Fibroblast of mammary gland (primary cell): ENCODE measurements at regions not wholly inside any gene's neighbourhood (a gene's known extent, or its start where the extent isn't known, plus 50 kb on each side); places are given as distances from the start of the nearest gene placed in this dataset.
A peak's percentile ranks its signal among the peaks of the same experiment; 100 is the strongest.

Source experiments
- DNase-seq: peaks from one replicate; pipeline ENCODE4 v3.0.0-alpha.2; 2010; ENCODE audit warnings: low read depth
- H3K4me3 ChIP-seq: 2 replicates; pipeline ENCODE4 v1.5.1; 2011; ENCODE audit warnings: low read depth, mild to moderate bottlenecking, low read length, moderate library complexity; ENCODE audit not compliant: control insufficient read depth
- CTCF ChIP-seq: conservative IDR thresholded peaks from 2 replicates; pipeline ENCODE4 v1.5.1; 2011; ENCODE audit warnings: low read depth, low read length, inconsistent platforms; ENCODE audit not compliant: control insufficient read depth, insufficient read depth

DNA sequence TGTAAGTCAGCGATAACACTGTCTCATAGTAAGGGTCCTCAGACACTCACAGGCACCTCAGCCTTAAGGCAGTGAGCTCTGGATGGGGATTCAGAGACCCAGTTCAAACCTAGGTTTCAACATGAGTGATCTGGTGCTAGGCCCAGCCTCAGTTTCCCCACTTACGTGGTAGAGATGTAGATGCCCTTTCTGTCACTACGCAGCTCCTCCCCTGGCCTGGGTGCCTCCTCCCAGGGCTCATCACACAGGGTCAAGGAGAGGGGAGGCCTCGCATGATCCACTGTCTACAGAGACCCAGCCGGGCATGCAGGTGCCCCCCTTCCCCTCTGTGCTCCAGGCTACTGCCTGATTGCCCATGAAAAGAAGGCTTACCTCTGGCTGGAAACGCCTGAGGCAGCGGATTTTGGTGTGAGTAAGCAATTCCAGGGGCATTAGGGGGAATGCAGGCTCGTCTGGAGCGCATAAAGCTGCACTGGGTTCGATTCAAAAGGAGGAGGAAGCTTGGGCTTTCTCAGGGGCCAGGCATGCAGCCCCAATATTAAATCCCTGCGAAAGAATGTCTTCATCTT lies 69.8 kb upstream of the ANKRD34C start:
- no peak for TF ChIP-seq CTCF
- no peak overlapping the region for H3K4me3 ChIP-seq
- no peak for DNase-seq

- DNase-seq: no peak
- TF ChIP-seq CTCF: no peak
- no peak overlapping the region for H3K4me3 ChIP-seq
Observed at GRCh38 chr15:79211481-79211880, 71.0 kb upstream of the ANKRD34C start.

- DNase-seq: no peak
- TF ChIP-seq CTCF: peak; percentile 29
- no peak overlapping the region for H3K4me3 ChIP-seq
Observed at GRCh38 chr15:79209690-79210089, 72.8 kb upstream of the ANKRD34C start.

GRCh38 chr15:79209116-79209515 lies 73.4 kb upstream of the ANKRD34C start:
- TF ChIP-seq CTCF: no peak
- no peak overlapping the region for H3K4me3 ChIP-seq
- no peak for DNase-seq

GRCh38 chr15:79208179-79208578 lies 74.3 kb upstream of the ANKRD34C start:
- no peak for TF ChIP-seq CTCF
- no peak overlapping the region for H3K4me3 ChIP-seq
- DNase-seq: no peak

- no peak overlapping the region for H3K4me3 ChIP-seq
- DNase-seq: no peak
- no peak for TF ChIP-seq CTCF
Observed at GRCh38 chr15:79206940-79207339, 75.6 kb upstream of the ANKRD34C start.

GRCh38 chr15:79204886-79205675 lies 77.4 kb upstream of the ANKRD34C start:
- DNase-seq: no peak
- TF ChIP-seq CTCF: no peak

More at GRCh38 chr15:79204886-79205675, 77.4 kb upstream of the ANKRD34C start:
- H3K4me3 ChIP-seq: no peak overlapping the region
